Activated CD4-positive, alpha-beta memory T cell treated with anti-CD3 and anti-CD28 coated beads, Interleukin-2, amount 10 ng/mL, durations not matched to agents 7 days and 5 days (primary cell): ENCODE measurements at regions not wholly inside any gene's neighbourhood (a gene's known extent, or its start where the extent isn't known, plus 50 kb on each side); places are given as distances from the start of the nearest gene placed in this dataset.

ENCODE experiments used
- CTCF ChIA-PET: fragments of 350-600 bp; sonication (Branson Sonifier 250); formaldehyde crosslinking; loops from one replicate; lab custom pipeline; 2021; ENCODE audit warnings: antibody characterized with exemption, inconsistent platforms; lab: Charles Lee
- POLR2A ChIA-PET: fragments of 350-600 bp; sonication (Branson Sonifier 250); formaldehyde crosslinking; loops from one replicate; lab custom pipeline; 2021; ENCODE audit warnings: antibody characterized with exemption; lab: Charles Lee
- DNase-seq: peaks from one replicate; pipeline ENCODE4 v3.0.0-alpha.2; 2020
- H3K27ac Mint-ChIP-seq: one replicate; pipeline ENCODE4 v1.8.0; 2021; ENCODE audit warnings: mild to moderate bottlenecking, mixed read lengths
- H3K27me3 Mint-ChIP-seq: one replicate; pipeline ENCODE4 v1.8.0; 2021; ENCODE audit warnings: mixed read lengths
- H3K36me3 Mint-ChIP-seq: one replicate; pipeline ENCODE4 v1.8.0; 2021; ENCODE audit warnings: low read depth, mixed read lengths
- H3K4me1 Mint-ChIP-seq: one replicate; pipeline ENCODE4 v1.8.0; 2021; ENCODE audit warnings: mixed read lengths
- H3K4me3 Mint-ChIP-seq: one replicate; pipeline ENCODE4 v1.8.0; 2021; ENCODE audit warnings: mild to moderate bottlenecking, mixed read lengths
- H3K9me3 Mint-ChIP-seq: one replicate; pipeline ENCODE4 v1.8.0; 2021; ENCODE audit warnings: mixed read lengths

GRCh38 chr11:115579181-115579825, 75.1 kb upstream of the CADM1 start:
- POLR2A ChIA-PET = no interaction called here
- no peak overlapping the region for H3K4me3 Mint-ChIP-seq
- no peaks in the 10 kb centered on the region for H3K36me3 Mint-ChIP-seq
- CTCF ChIA-PET = no interaction called here
- no peak for DNase-seq
- H3K4me1 Mint-ChIP-seq = no peaks in the 10 kb centered on the region
- no peak overlapping the region for H3K27ac Mint-ChIP-seq
- no peaks in the 10 kb centered on the region for H3K27me3 Mint-ChIP-seq
- H3K9me3 Mint-ChIP-seq = peaks cover 2% of the 10 kb centered on the region

- no peak overlapping the region for H3K27ac Mint-ChIP-seq
- no peak overlapping the region for H3K4me3 Mint-ChIP-seq
- DNase-seq = no peak
- peaks cover 2% of the 10 kb centered on the region for H3K9me3 Mint-ChIP-seq
- no peaks in the 10 kb centered on the region for H3K27me3 Mint-ChIP-seq
- CTCF ChIA-PET = no interaction called here
- H3K4me1 Mint-ChIP-seq = no peaks in the 10 kb centered on the region
- H3K36me3 Mint-ChIP-seq = no peaks in the 10 kb centered on the region
- POLR2A ChIA-PET = no interaction called here
Measured at GRCh38 chr11:115578275-115578674, 74.1 kb upstream of the CADM1 start.

DNA sequence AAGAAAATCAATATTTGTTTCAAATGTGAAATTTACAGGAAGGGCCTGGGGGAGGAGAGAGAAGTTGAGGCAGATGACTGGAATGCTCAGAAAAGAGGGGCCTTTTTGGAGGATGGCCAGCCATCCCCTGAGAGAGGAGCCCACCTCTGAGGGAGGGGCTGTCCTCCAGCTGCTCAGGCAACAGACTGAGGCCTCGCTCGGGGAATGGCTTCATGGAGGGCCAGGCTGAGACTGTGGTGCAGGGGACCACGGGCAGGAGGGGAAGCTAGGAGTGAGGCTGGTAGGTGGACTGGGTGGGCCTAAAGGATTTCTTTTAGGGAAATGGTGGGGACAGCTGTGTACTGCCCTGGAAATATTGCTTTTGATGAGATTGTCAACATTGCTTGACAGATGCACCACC, 73.5 kb upstream of the CADM1 start:
- no peaks in the 10 kb centered on the region for H3K27me3 Mint-ChIP-seq
- H3K36me3 Mint-ChIP-seq = no peaks in the 10 kb centered on the region
- H3K9me3 Mint-ChIP-seq = peaks cover 2% of the 10 kb centered on the region
- H3K4me1 Mint-ChIP-seq = no peaks in the 10 kb centered on the region
- no peak for DNase-seq
- POLR2A ChIA-PET = no interaction called here
- CTCF ChIA-PET = no interaction called here
- H3K27ac Mint-ChIP-seq = no peak overlapping the region
- H3K4me3 Mint-ChIP-seq = no peak overlapping the region

GRCh38 chr11:115576606-115577380, 72.6 kb upstream of the CADM1 start:
- Mint-ChIP-seq H3K27me3 (no peaks in the 10 kb centered on the region), H3K9me3 (peaks cover 2% of the 10 kb centered on the region), H3K36me3 (no peaks in the 10 kb centered on the region), H3K4me1 (no peaks in the 10 kb centered on the region), H3K27ac (no peak overlapping the region), H3K4me3 (no peak overlapping the region)
- ChIA-PET POLR2A (no interaction called here), CTCF (no interaction called here)
- DNase-seq = no peak

- Mint-ChIP-seq H3K9me3 (peaks cover 2% of the 10 kb centered on the region), H3K27me3 (no peaks in the 10 kb centered on the region), H3K4me3 (no peak overlapping the region), H3K27ac (no peak overlapping the region), H3K36me3 (no peaks in the 10 kb centered on the region), H3K4me1 (no peaks in the 10 kb centered on the region)
- CTCF ChIA-PET = no interaction called here
- POLR2A ChIA-PET = no interaction called here
- no peak for DNase-seq
Measured at GRCh38 chr11:115572551-115572950, 68.3 kb upstream of the CADM1 start.

DNA sequence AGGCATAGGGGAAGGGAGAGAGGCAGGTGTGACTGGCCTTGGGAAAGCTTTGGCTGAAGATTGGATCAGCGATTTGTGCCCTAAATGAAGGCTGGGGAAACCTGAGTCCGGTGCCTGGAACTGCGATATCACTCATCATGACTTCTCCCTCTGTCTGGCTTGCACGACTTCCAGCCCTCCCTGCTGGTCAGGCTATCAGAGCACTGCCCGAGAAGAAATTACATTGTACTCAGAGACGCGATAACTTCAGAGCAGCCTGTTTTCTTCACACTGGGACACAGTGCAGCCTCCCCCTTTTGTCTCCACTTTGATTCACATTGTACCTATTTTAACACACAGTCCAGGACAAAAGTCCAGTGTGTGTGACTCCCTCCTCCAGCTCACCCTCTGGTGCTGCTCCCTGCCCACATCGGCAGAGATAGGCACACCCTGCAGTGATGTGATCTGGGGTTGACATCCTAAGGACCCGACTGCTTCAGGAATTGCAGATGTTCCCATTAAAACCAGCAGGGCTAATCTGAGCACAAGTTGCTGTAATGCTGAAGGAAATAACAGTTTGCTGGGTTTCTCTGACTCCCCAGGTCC, 62.1 kb upstream of the CADM1 start:
- Mint-ChIP-seq H3K9me3 (no peaks in the 10 kb centered on the region), H3K4me1 (no peaks in the 10 kb centered on the region), H3K36me3 (no peaks in the 10 kb centered on the region), H3K27me3 (no peaks in the 10 kb centered on the region), H3K4me3 (no peak overlapping the region), H3K27ac (no peak overlapping the region)
- DNase-seq = no peak
- ChIA-PET CTCF (no interaction called here), POLR2A (no interaction called here)

- Mint-ChIP-seq H3K9me3 (no peaks in the 10 kb centered on the region), H3K36me3 (no peaks in the 10 kb centered on the region), H3K27me3 (no peaks in the 10 kb centered on the region), H3K4me3 (no peak overlapping the region), H3K27ac (no peak overlapping the region), H3K4me1 (no peaks in the 10 kb centered on the region)
- CTCF ChIA-PET = no interaction called here
- POLR2A ChIA-PET = no interaction called here
- DNase-seq = no peak
Measured at GRCh38 chr11:115564851-115565250, 60.6 kb upstream of the CADM1 start.

DNA sequence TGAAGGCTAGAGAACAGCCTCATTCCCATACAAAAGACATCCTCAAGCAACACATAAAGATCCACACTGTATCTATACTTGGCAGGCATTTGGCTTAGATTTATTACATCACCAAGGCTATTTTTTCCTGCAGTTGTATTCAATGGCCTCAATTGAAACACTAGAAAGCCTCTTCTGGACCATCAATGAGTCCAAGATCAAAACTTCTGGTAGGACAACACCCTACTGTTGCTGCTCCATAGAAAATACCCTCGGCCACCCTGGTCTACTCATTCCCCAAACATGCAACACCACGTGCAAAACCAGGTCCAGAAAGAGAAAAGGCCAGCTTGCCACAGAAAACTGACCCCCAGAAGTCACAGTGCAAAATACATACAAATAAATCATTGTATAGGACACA, 56.9 kb upstream of the CADM1 start:
- no peaks in the 10 kb centered on the region for H3K9me3 Mint-ChIP-seq
- CTCF ChIA-PET = no interaction called here
- no peaks in the 10 kb centered on the region for H3K4me1 Mint-ChIP-seq

GRCh38 chr11:115558635-115559034, 54.4 kb upstream of the CADM1 start:
- DNase-seq = no peak
- ChIA-PET CTCF (no interaction called here), POLR2A (no interaction called here)
- Mint-ChIP-seq H3K4me3 (no peak overlapping the region), H3K9me3 (no peaks in the 10 kb centered on the region), H3K27ac (no peak overlapping the region), H3K36me3 (no peaks in the 10 kb centered on the region), H3K4me1 (no peaks in the 10 kb centered on the region), H3K27me3 (no peaks in the 10 kb centered on the region)

More for the DNA sequence above, 56.9 kb upstream of the CADM1 start:
- POLR2A ChIA-PET = no interaction called here
- Mint-ChIP-seq H3K27ac (no peak overlapping the region), H3K36me3 (no peaks in the 10 kb centered on the region), H3K27me3 (no peaks in the 10 kb centered on the region), H3K4me3 (no peak overlapping the region)
- DNase-seq = no peak

DNA sequence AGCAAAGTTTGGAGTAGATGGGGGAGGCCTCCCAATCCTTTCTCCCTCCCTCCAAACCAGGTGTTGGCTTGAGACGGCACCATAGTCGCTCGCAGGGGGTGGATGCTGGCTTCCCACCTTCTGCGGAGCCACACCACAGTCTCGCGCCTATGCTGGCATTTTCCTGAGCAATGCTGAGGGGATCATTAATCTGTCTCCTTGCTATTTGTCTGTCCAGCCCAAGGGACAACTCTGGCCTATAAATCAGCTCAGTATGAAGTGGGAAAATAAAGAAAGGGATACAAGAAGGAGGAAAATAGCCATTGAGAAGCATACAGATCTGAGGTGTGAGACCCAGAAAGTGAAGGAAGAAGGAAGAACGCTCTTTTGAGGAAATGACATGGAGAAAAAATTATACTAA, 53.5 kb upstream of the CADM1 start:
- CTCF ChIA-PET = no interaction called here
- no peaks in the 10 kb centered on the region for H3K27me3 Mint-ChIP-seq
- no peaks in the 10 kb centered on the region for H3K9me3 Mint-ChIP-seq
- DNase-seq = no peak
- no peak overlapping the region for H3K4me3 Mint-ChIP-seq
- H3K27ac Mint-ChIP-seq = no peak overlapping the region
- no peaks in the 10 kb centered on the region for H3K36me3 Mint-ChIP-seq
- POLR2A ChIA-PET = no interaction called here
- H3K4me1 Mint-ChIP-seq = no peaks in the 10 kb centered on the region

GRCh38 chr11:115556984-115557383, 52.8 kb upstream of the CADM1 start:
- Mint-ChIP-seq H3K9me3 (no peaks in the 10 kb centered on the region), H3K4me1 (no peaks in the 10 kb centered on the region), H3K4me3 (no peak overlapping the region), H3K27ac (no peak overlapping the region), H3K27me3 (no peaks in the 10 kb centered on the region), H3K36me3 (no peaks in the 10 kb centered on the region)
- no peak for DNase-seq
- POLR2A ChIA-PET = no interaction called here
- CTCF ChIA-PET = no interaction called here

GRCh38 chr11:115555336-115556090, 51.3 kb upstream of the CADM1 start:
- CTCF ChIA-PET = no interaction called here

More at GRCh38 chr11:115555336-115556090, 51.3 kb upstream of the CADM1 start:
- Mint-ChIP-seq H3K4me1 (no peaks in the 10 kb centered on the region), H3K36me3 (no peaks in the 10 kb centered on the region), H3K9me3 (no peaks in the 10 kb centered on the region), H3K27me3 (no peaks in the 10 kb centered on the region), H3K27ac (no peak overlapping the region), H3K4me3 (no peak overlapping the region)
- no peak for DNase-seq
- POLR2A ChIA-PET = no interaction called here
